ENCODE measurements at regions not wholly inside any gene's neighbourhood (a gene's known extent, or its start where the extent isn't known, plus 50 kb on each side); places are given as distances from the start of the nearest gene placed in this dataset.

- intact Hi-C loops (cut with micrococcal nuclease; ENCODE audit: unreplicated experiment): no loop called here
- H3K27me3 ChIP-seq (ENCODE audit: control insufficient read depth, insufficient read depth, low read length): no peaks in the 10 kb centered on the region; the same call in none of the 2 replicates
- no peak overlapping the region for H3K27ac ChIP-seq (ENCODE audit: low read length)
- POLR2A ChIA-PET: no interaction called here
- TF ChIP-seq POLR2AphosphoS5 (IDR thresholded peaks at IDR 0.05; ENCODE audit: low read depth, low read length): no peak
- no peak for TF ChIP-seq SIN3A (IDR thresholded peaks at IDR 0.05; ENCODE audit: borderline replicate concordance, insufficient read depth, low read depth, low read length)
- no peak for TF ChIP-seq TCF7L2 (IDR thresholded peaks at IDR 0.05; ENCODE audit: low read depth, low read length)
- no peak for TF ChIP-seq REST (IDR thresholded peaks at IDR 0.05; ENCODE audit: insufficient read depth in 1 of 2, low read depth in 2 of 2, low read length in 1 of 2)
- TF ChIP-seq CTCF (IDR thresholded peaks at IDR 0.05): no peak
- no TSS peak for BruUV-seq (replicated peaks)
- CTCF ChIA-PET: no interaction called here
- in situ Hi-C loops (cut with HindIII; ENCODE audit: low pct_unique_long_range_greater_than_20kb, low sequenced_read_pairs): no loop called here
- H3K9me3 ChIP-seq (ENCODE audit: control insufficient read depth, insufficient read depth, low read depth, low read length): no peaks in the 10 kb centered on the region
- no peaks in the 10 kb centered on the region for H3K36me3 ChIP-seq (ENCODE audit: control insufficient read depth, insufficient read depth, low read length)
- no peak overlapping the region for H3K4me3 ChIP-seq (ENCODE audit: low read depth in 2 of 2, low read length in 2 of 2)
- no peaks in the 10 kb centered on the region for H3K4me1 ChIP-seq (ENCODE audit: control insufficient read depth, insufficient read depth, low read length)
- ATAC-seq (no peak), DNase-seq (ENCODE audit: low read depth, low spot score) (no peak)
Measured at GRCh38 chr20:24892931-24893330, 56.1 kb upstream of the CST7 start.

GRCh38 chr20:24894488-24894887 lies 54.6 kb upstream of the CST7 start:
- Histone ChIP-seq H3K36me3 (ENCODE audit: control insufficient read depth, insufficient read depth, low read length) (no peaks in the 10 kb centered on the region), H3K4me3 (ENCODE audit: low read depth in 2 of 2, low read length in 2 of 2) (no peak overlapping the region), H3K27me3 (ENCODE audit: control insufficient read depth, insufficient read depth, low read length) (no peaks in the 10 kb centered on the region; the same call in none of the 2 replicates), H3K4me1 (ENCODE audit: control insufficient read depth, insufficient read depth, low read length) (no peaks in the 10 kb centered on the region), H3K27ac (ENCODE audit: low read length) (no peak overlapping the region), H3K9me3 (ENCODE audit: control insufficient read depth, insufficient read depth, low read depth, low read length) (no peaks in the 10 kb centered on the region)
- DNase-seq (ENCODE audit: low read depth, low spot score) (no peak), ATAC-seq (no peak)
- CTCF ChIA-PET: no interaction called here
- TF ChIP-seq SIN3A (IDR thresholded peaks at IDR 0.05; ENCODE audit: borderline replicate concordance, insufficient read depth, low read depth, low read length) (no peak), TCF7L2 (IDR thresholded peaks at IDR 0.05; ENCODE audit: low read depth, low read length) (no peak), CTCF (IDR thresholded peaks at IDR 0.05) (no peak), REST (IDR thresholded peaks at IDR 0.05; ENCODE audit: insufficient read depth in 1 of 2, low read depth in 2 of 2, low read length in 1 of 2) (no peak), POLR2AphosphoS5 (IDR thresholded peaks at IDR 0.05; ENCODE audit: low read depth, low read length) (no peak)
- BruUV-seq (replicated peaks): no TSS peak
- in situ Hi-C loops (cut with HindIII; ENCODE audit: low pct_unique_long_range_greater_than_20kb, low sequenced_read_pairs): no loop called here
- intact Hi-C loops (cut with micrococcal nuclease; ENCODE audit: unreplicated experiment): no loop called here
- POLR2A ChIA-PET: no interaction called here
